AML-193 (cell line): ENCODE measurements at regions not wholly inside any gene's neighbourhood (a gene's known extent, or its start where the extent isn't known, plus 50 kb on each side); places are given as distances from the start of the nearest gene placed in this dataset.

Source experiments
- DNase-seq, 2 experiments: peaks; one replicate each; lab custom pipeline; 2025; lab: John Stamatoyannopoulos, UW

GRCh38 chr7:50166997-50167965 lies 74.2 kb upstream of the ZPBP start:
- DNase-seq = no peak

GRCh38 chr7:50164559-50165170 lies 71.6 kb upstream of the ZPBP start:
- no peak for DNase-seq

GRCh38 chr7:50160206-50160605 lies 67.2 kb upstream of the ZPBP start:
- no peak for DNase-seq

GRCh38 chr7:50159154-50159553 lies 66.1 kb upstream of the ZPBP start:
- DNase-seq = no peak

GRCh38 chr7:50156706-50157105 lies 63.7 kb upstream of the ZPBP start:
- DNase-seq = no peak

- DNase-seq = no peak
Measured at GRCh38 chr7:50156163-50156562, 63.1 kb upstream of the ZPBP start.

GRCh38 chr7:50155755-50156154 lies 62.7 kb upstream of the ZPBP start:
- no peak for DNase-seq

- DNase-seq = no peak
Measured at GRCh38 chr7:50153995-50154394, 60.9 kb upstream of the ZPBP start.

GRCh38 chr7:50153148-50153547 lies 60.1 kb upstream of the ZPBP start:
- DNase-seq = no peak

GRCh38 chr7:50152486-50152885 lies 59.4 kb upstream of the ZPBP start:
- no peak for DNase-seq

GRCh38 chr7:50151661-50152060 lies 58.6 kb upstream of the ZPBP start:
- DNase-seq = no peak

- no peak for DNase-seq
Measured at GRCh38 chr7:50151001-50151400, 58.0 kb upstream of the ZPBP start.

- DNase-seq = no peak
Measured at GRCh38 chr7:50149369-50149768, 56.3 kb upstream of the ZPBP start.

- no peak for DNase-seq
Measured at GRCh38 chr7:50147951-50148808, 55.1 kb upstream of the ZPBP start.

- DNase-seq = no peak
Measured at GRCh38 chr7:50146692-50147091, 53.6 kb upstream of the ZPBP start.

GRCh38 chr7:50145801-50146338 lies 52.8 kb upstream of the ZPBP start:
- DNase-seq = no peak

- no peak for DNase-seq
Measured at GRCh38 chr7:50145226-50145625, 52.2 kb upstream of the ZPBP start.
